Testis (tissue), 2 donors: ENCODE measurements at regions not wholly inside any gene's neighbourhood (a gene's known extent, or its start where the extent isn't known, plus 50 kb on each side); places are given as distances from the start of the nearest gene placed in this dataset.
"Not testable (repeated sequence)": the region's sequence is repeated elsewhere in the genome, so short reads cannot be mapped to it uniquely, and the experiment has no call there.

Experiments
- CTCF ChIP-seq, 3 experiments: fragments of 450-650 bp in 2 of 3; fragments of 200-600 bp in 1 of 3; sonication (generic) in 1 of 3; IDR thresholded peaks; one replicate each; pipeline ENCODE4 v1.5.1; 2016 to 2019; ENCODE audit warnings: antibody characterized with exemption in 3 of 3, mild to moderate bottlenecking in 2 of 3, moderate library complexity in 1 of 3
- POLR2A ChIP-seq: fragments of 450-650 bp; IDR thresholded peaks from one replicate; pipeline ENCODE4 v1.6.1; 2017; ENCODE audit warnings: antibody characterized with exemption, mild to moderate bottlenecking, moderate library complexity

DNA sequence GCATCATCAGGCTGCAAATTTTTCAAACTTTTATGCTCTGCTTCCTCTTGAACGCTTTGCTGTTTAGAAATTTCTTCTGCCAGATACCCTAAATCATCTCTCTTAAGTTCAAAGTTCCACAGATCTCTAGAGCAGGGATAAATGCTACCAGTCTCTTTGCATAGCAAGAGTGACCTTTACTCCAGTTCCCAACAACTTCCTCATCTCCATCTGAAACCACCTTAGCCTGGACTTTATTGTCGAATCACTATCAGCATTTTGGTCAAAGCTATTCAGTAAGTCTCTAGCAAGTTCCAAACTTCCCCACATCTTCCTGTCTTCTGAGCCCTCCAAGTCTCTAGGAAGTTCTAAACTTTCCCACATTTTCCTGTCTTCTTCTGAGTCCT, 170.9 kb downstream of the MAIP1 start:
- not testable (repeated sequence) for TF ChIP-seq POLR2A; CTCF (IDR thresholded peaks at IDR 0.05)
